ENCODE measurements at regions not wholly inside any gene's neighbourhood (a gene's known extent, or its start where the extent isn't known, plus 50 kb on each side); places are given as distances from the start of the nearest gene placed in this dataset.

DNA sequence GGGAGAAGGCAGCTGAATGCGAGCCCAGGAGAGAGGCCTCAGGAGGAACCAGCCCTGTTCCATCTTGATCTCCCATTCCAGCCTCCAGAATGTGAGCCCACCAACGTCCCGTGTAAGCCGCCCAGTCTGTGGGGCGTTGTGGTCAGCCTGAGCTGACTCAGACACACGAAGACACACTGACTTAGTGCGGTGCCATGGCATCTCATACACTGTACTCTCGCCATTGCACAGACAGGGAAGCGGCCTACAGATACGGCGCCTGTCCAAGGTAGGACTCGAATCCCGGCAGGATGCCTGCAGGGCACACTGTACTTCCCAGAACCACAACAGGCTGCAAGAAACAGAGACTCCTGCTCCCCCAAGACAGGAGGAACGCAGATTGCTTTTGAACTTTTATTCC, 179.6 kb downstream of the CTTN start:
- DNase-seq (no peak), ATAC-seq (no peak)

GRCh38 chr11:70578371-70578770, 180.0 kb downstream of the CTTN start:
- Histone ChIP-seq H3K4me1 (peaks cover 4% of the 10 kb centered on the region), H3K27ac (no peak overlapping the region), H3K9me3 (no peaks in the 10 kb centered on the region), H3K27me3 (ENCODE audit: low read depth) (no peaks in the 10 kb centered on the region), H3K4me3 (no peak overlapping the region), H3K36me3 (no peaks in the 10 kb centered on the region)
- intact Hi-C loops (cut with DNase I): no loop called here
- TF ChIP-seq, protein P1, sequence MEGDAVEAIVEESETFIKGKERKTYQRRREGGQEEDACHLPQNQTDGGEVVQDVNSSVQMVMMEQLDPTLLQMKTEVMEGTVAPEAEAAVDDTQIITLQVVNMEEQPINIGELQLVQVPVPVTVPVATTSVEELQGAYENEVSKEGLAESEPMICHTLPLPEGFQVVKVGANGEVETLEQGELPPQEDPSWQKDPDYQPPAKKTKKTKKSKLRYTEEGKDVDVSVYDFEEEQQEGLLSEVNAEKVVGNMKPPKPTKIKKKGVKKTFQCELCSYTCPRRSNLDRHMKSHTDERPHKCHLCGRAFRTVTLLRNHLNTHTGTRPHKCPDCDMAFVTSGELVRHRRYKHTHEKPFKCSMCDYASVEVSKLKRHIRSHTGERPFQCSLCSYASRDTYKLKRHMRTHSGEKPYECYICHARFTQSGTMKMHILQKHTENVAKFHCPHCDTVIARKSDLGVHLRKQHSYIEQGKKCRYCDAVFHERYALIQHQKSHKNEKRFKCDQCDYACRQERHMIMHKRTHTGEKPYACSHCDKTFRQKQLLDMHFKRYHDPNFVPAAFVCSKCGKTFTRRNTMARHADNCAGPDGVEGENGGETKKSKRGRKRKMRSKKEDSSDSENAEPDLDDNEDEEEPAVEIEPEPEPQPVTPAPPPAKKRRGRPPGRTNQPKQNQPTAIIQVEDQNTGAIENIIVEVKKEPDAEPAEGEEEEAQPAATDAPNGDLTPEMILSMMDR (IDR thresholded peaks at IDR 0.05): no peak
- DNase-seq (no peak), ATAC-seq (no peak)

More for the DNA sequence above, 179.6 kb downstream of the CTTN start:
- H3K4me1 ChIP-seq: peaks cover 4% of the 10 kb centered on the region
- intact Hi-C loops (cut with DNase I): no loop called here
- no peaks in the 10 kb centered on the region for H3K36me3 ChIP-seq
- no peaks in the 10 kb centered on the region for H3K27me3 ChIP-seq (ENCODE audit: low read depth)
- H3K27ac ChIP-seq: no peak overlapping the region
- no peak overlapping the region for H3K4me3 ChIP-seq
- TF ChIP-seq, protein P1 (IDR thresholded peaks at IDR 0.05): no peak
- no peaks in the 10 kb centered on the region for H3K9me3 ChIP-seq

GRCh38 chr11:70578831-70579230, 180.5 kb downstream of the CTTN start:
- Histone ChIP-seq H3K9me3 (no peaks in the 10 kb centered on the region), H3K36me3 (no peaks in the 10 kb centered on the region), H3K4me3 (no peak overlapping the region), H3K4me1 (peaks cover 4% of the 10 kb centered on the region), H3K27me3 (ENCODE audit: low read depth) (no peaks in the 10 kb centered on the region), H3K27ac (no peak overlapping the region)
- intact Hi-C loops (cut with DNase I): no loop called here
- no peak for DNase-seq
- ATAC-seq: no peak
- TF ChIP-seq, protein P1 (IDR thresholded peaks at IDR 0.05): no peak

- ATAC-seq: no peak
- Histone ChIP-seq H3K4me1 (peaks cover 4% of the 10 kb centered on the region), H3K27me3 (ENCODE audit: low read depth) (no peaks in the 10 kb centered on the region), H3K27ac (no peak overlapping the region), H3K36me3 (no peaks in the 10 kb centered on the region), H3K9me3 (no peaks in the 10 kb centered on the region), H3K4me3 (no peak overlapping the region)
- intact Hi-C loops (cut with DNase I): no loop called here
- DNase-seq: no peak
- TF ChIP-seq, protein P1 (IDR thresholded peaks at IDR 0.05): no peak
These were observed 181.1 kb downstream of the CTTN start for GRCh38 chr11:70579316-70579955.

DNA sequence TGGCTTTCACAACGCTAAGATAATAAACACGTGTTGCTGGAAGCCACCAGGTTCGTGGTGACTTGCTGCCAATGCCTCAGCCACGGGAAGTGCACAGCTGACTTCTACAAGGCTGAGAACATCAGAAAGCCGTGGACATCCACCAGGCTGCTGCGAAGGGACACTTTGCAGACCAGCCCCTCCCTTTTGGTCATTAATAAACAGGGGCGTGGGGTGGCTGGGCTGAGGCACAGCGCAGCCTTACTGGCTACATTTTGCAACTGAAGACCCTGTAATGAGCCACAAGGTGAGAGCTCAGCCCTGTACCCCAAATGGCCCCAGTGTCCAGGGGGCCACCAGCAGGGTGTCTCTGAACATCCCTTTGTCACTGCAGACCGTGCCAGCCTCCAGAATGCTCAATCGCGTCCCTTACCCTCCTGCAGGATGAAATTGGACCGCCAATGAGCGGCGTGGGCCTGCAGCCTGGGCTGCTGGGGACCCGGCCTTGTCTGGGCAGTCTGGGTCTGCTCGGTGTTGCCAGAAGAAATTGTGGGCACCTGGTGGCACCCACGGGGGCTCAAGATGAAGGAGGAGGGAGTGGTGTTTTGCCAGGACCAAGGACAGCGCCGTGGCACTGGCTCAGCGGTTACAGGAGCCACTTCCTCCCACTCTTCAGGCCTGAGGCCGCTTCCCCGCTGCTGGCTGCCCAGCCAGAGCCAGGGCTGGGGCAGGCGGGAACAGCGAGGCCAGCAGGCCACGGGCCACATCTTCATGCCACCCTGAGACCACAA, 181.9 kb downstream of the CTTN start:
- intact Hi-C loops (cut with DNase I): no loop called here
- H3K36me3 ChIP-seq: no peaks in the 10 kb centered on the region
- ATAC-seq: no peak
- peaks cover 4% of the 10 kb centered on the region for H3K4me1 ChIP-seq
- no peak overlapping the region for H3K4me3 ChIP-seq
- no peak overlapping the region for H3K27ac ChIP-seq
- no peaks in the 10 kb centered on the region for H3K27me3 ChIP-seq (ENCODE audit: low read depth)
- TF ChIP-seq, protein P1 (IDR thresholded peaks at IDR 0.05): no peak
- DNase-seq: peak; percentile 42
- no peaks in the 10 kb centered on the region for H3K9me3 ChIP-seq

All from lower lobe of right lung (tissue), 2 donors.